DND-41 (cell line): ENCODE measurements at regions not wholly inside any gene's neighbourhood (a gene's known extent, or its start where the extent isn't known, plus 50 kb on each side); places are given as distances from the start of the nearest gene placed in this dataset.

Source experiments
- ATAC-seq: fragments of 200-7000 bp; cut with Tn5 transposase; 3 replicates; pipeline ENCODE4 v1.9.1; 2021; ENCODE audit warnings: low read depth; ENCODE audit not compliant: insufficient read depth
- DNase-seq: peaks from one replicate; pipeline ENCODE4 v3.0.0-alpha.2; 2020
- H2AFZ ChIP-seq: 2 replicates; pipeline ENCODE4 v1.6.0; 2012; ENCODE audit warnings: low read depth, low read length
- H3K27ac ChIP-seq: 2 replicates; pipeline ENCODE4 v1.5.1; 2012; ENCODE audit warnings: low read length, inconsistent platforms
- H3K27me3 ChIP-seq: fragments of 200-600 bp; sonication (generic); 2 replicates; pipeline ENCODE4 v1.6.0; 2012; ENCODE audit warnings: low read length, mild to moderate bottlenecking, inconsistent platforms; ENCODE audit not compliant: insufficient read depth, poor library complexity
- H3K36me3 ChIP-seq: 2 replicates; pipeline ENCODE4 v1.5.1; 2012; ENCODE audit warnings: low read length, inconsistent platforms; ENCODE audit not compliant: insufficient read depth
- H3K4me1 ChIP-seq: 2 replicates; pipeline ENCODE4 v1.5.1; 2012; ENCODE audit warnings: mild to moderate bottlenecking, low read length; ENCODE audit not compliant: insufficient read depth
- H3K4me2 ChIP-seq: 2 replicates; pipeline ENCODE4 v1.6.0; 2012; ENCODE audit warnings: mild to moderate bottlenecking, moderate library complexity, low read length, inconsistent platforms; ENCODE audit not compliant: insufficient read depth
- H3K4me3 ChIP-seq, 2 experiments: fragments of 200-600 bp in 1 of 2; shearing (Covaris generic) in 1 of 2; 2 replicates each; pipeline ENCODE4 v1.5.1; 2012 to 2016; ENCODE audit warnings: inconsistent platforms in 2 of 2, low read length in 2 of 2, mild to moderate bottlenecking in 2 of 2, low read depth in 1 of 2, moderate library complexity in 1 of 2
- H3K79me2 ChIP-seq: 2 replicates; pipeline ENCODE4 v1.6.0; 2012; ENCODE audit warnings: low read length, inconsistent platforms; ENCODE audit not compliant: insufficient read depth
- H3K9ac ChIP-seq: 2 replicates; pipeline ENCODE4 v1.6.0; 2012; ENCODE audit warnings: low read depth, mild to moderate bottlenecking, inconsistent platforms, low read length, moderate library complexity
- H3K9me3 ChIP-seq: 2 replicates; pipeline ENCODE4 v1.5.1; 2012; ENCODE audit warnings: low read length, moderate library complexity, mild to moderate bottlenecking, inconsistent platforms; ENCODE audit not compliant: insufficient read depth, severe bottlenecking
- H4K20me1 ChIP-seq: 2 replicates; pipeline ENCODE4 v1.6.0; 2012; ENCODE audit warnings: low read length; ENCODE audit not compliant: insufficient read depth
- CTCF ChIP-seq: IDR thresholded peaks from 2 replicates; pipeline ENCODE4 v1.5.1; 2012; ENCODE audit warnings: borderline replicate concordance, low read length, moderate library complexity, mild to moderate bottlenecking; ENCODE audit not compliant: poor library complexity, severe bottlenecking; ENCODE audit errors: extremely low read depth
- EZH2 ChIP-seq: IDR thresholded peaks from 3 replicates; pipeline ENCODE4 v1.6.1; 2012; ENCODE audit warnings: borderline replicate concordance, low read depth, mild to moderate bottlenecking, moderate library complexity, low read length, inconsistent platforms; ENCODE audit not compliant: severe bottlenecking

- peaks cover 19% of the 10 kb centered on the region for H3K9me3 ChIP-seq
- no peak for DNase-seq
- H4K20me1 ChIP-seq = no peaks in the 10 kb centered on the region
- H3K9ac ChIP-seq = no peak overlapping the region
- no peak for ATAC-seq
- no peak overlapping the region for H2AFZ ChIP-seq
- H3K27ac ChIP-seq = no peak overlapping the region
- no peak overlapping the region for H3K4me2 ChIP-seq
- no peaks in the 10 kb centered on the region for H3K36me3 ChIP-seq
- no peaks in the 10 kb centered on the region for H3K4me1 ChIP-seq
- TF ChIP-seq EZH2 (no peak), CTCF (no peak)
- no peaks in the 10 kb centered on the region for H3K79me2 ChIP-seq
- H3K27me3 ChIP-seq = no peaks in the 10 kb centered on the region
- H3K4me3 ChIP-seq = no peak overlapping the region
These were observed 544.3 kb downstream of the TCERG1L start for GRCh38 chr10:130767116-130767730.

DNA sequence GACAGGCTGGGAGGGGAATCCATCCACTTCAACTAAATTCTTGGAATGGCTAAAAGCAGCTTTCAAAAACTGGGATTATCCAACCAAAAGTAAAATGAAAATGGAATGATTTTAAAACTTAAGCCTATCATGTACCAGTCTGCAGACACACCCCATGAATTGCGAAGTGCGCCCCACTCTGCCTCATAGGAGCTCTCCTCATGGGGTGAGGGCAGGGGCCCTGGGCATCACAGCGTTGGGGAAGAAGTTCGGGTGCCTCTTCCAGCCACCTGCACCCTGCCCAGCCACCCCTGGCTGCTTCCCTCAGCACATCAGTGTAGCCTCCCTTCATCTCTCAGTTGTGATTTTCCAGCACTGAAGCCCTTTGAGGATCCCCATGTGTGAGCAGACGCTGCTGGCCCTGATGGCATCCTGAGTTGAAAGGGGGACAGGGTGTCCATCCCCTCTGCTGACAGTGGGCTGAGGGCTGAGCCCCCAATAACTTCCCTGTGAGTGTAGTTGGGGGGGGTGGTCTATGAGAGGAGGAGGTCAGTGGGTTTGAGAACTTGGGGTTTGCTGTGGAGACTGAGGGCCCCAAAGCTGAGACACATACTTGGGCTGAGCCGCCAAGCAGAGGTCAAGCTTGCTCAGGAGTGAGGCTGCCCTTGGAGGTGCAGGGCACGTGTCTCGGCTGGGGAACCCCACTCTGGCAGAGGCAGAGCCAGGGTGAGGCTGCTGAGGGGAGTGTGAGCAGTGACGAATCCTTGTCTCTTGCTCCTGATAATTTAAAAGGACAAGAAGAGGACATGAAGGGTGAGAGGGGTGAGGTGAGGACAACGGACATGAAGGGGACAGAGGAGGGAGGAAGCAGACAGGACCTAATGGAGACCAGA, 542.1 kb downstream of the TCERG1L start:
- H3K27me3 ChIP-seq = no peaks in the 10 kb centered on the region
- H3K36me3 ChIP-seq = no peaks in the 10 kb centered on the region
- no peak overlapping the region for H3K4me3 ChIP-seq
- no peaks in the 10 kb centered on the region for H3K79me2 ChIP-seq
- no peak overlapping the region for H3K4me2 ChIP-seq
- H2AFZ ChIP-seq = no peak overlapping the region
- no peaks in the 10 kb centered on the region for H4K20me1 ChIP-seq
- H3K4me1 ChIP-seq = no peaks in the 10 kb centered on the region
- ATAC-seq (no peak), DNase-seq (no peak)
- H3K9me3 ChIP-seq = peaks cover 19% of the 10 kb centered on the region
- no peak for TF ChIP-seq EZH2
- no peak overlapping the region for H3K27ac ChIP-seq
- H3K9ac ChIP-seq = no peak overlapping the region

DNA sequence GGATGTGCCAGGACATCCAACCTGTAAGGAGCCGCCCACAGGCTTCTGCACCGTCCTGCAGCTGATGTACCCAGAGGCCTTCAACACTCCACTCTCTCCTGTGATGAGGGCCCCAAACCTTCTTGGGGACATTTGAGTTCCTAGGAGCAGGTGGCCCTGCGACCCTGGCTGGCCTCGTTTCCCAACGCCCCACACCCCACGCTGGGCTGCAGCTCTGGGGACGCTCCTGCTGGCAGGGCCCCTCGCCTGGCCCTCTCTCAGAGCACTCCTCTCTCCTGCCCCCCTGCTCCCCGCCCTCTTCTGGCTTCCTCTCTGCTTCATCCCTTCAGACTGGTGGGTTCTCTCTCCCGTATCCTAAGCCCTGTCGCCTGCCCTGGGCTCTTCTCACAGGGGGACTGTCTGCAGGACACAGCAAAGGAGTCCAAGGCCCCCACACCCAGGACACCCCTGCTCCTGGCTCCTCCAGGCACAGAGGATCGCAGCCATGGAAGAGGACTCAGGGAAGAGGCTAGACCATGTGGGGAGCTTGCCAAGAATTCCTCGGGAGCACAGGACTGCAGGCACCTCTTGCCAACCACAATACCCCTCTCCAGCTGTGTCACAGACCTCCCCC, 541.4 kb downstream of the TCERG1L start:
- TF ChIP-seq CTCF = no peak
- no peak for TF ChIP-seq EZH2
- Histone ChIP-seq H3K9ac (no peak overlapping the region), H2AFZ (no peak overlapping the region), H3K79me2 (no peaks in the 10 kb centered on the region), H3K4me1 (no peaks in the 10 kb centered on the region), H4K20me1 (no peaks in the 10 kb centered on the region), H3K4me2 (no peak overlapping the region), H3K36me3 (no peaks in the 10 kb centered on the region), H3K27me3 (no peaks in the 10 kb centered on the region), H3K4me3 (no peak overlapping the region), H3K27ac (no peak overlapping the region), H3K9me3 (peaks cover 15% of the 10 kb centered on the region)
- ATAC-seq = no peak
- DNase-seq = no peak

DNA sequence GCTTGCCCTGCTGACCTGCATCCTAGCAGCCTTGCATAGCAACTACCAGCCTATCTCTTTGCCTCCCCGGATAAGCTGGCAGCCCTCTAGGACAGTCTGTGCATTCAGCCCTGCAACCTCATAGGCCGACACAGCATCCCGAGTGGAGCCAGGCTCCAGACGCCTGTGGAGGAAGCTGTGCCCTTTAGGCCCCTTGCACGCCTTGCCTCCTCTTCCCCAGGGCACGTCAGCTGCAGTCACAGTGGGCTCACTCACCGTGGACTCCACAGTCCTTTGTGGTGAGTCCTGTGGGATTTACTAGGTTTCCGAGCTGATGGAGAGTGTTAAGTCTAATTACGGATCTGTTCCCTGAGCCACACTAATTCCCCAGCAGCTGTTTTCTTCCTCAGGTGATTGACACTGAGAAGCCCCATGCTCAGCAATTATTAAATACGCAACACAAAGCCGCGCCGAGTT, 540.0 kb downstream of the TCERG1L start:
- no peak overlapping the region for H2AFZ ChIP-seq
- H3K4me1 ChIP-seq = no peaks in the 10 kb centered on the region
- H3K79me2 ChIP-seq = no peaks in the 10 kb centered on the region
- H3K4me3 ChIP-seq = no peak overlapping the region
- no peaks in the 10 kb centered on the region for H4K20me1 ChIP-seq
- no peaks in the 10 kb centered on the region for H3K36me3 ChIP-seq
- ATAC-seq = no peak
- DNase-seq = no peak
- no peak overlapping the region for H3K27ac ChIP-seq
- H3K27me3 ChIP-seq = no peaks in the 10 kb centered on the region
- no peak overlapping the region for H3K9ac ChIP-seq
- peaks cover 15% of the 10 kb centered on the region for H3K9me3 ChIP-seq
- no peak overlapping the region for H3K4me2 ChIP-seq
- TF ChIP-seq CTCF = no peak
- no peak for TF ChIP-seq EZH2
